Fibroblast of skin of back (primary cell): ENCODE measurements at regions not wholly inside any gene's neighbourhood (a gene's known extent, or its start where the extent isn't known, plus 50 kb on each side); places are given as distances from the start of the nearest gene placed in this dataset.
A peak's percentile ranks its signal among the peaks of the same experiment; 100 is the strongest.

Experiments used
- DNase-seq: peaks from one replicate; pipeline ENCODE4 v3.0.0-alpha.2; 2013

- no peak for DNase-seq
Measured at GRCh38 chr10:62550173-62550572, 176.0 kb downstream of the ZNF365 start.

DNA sequence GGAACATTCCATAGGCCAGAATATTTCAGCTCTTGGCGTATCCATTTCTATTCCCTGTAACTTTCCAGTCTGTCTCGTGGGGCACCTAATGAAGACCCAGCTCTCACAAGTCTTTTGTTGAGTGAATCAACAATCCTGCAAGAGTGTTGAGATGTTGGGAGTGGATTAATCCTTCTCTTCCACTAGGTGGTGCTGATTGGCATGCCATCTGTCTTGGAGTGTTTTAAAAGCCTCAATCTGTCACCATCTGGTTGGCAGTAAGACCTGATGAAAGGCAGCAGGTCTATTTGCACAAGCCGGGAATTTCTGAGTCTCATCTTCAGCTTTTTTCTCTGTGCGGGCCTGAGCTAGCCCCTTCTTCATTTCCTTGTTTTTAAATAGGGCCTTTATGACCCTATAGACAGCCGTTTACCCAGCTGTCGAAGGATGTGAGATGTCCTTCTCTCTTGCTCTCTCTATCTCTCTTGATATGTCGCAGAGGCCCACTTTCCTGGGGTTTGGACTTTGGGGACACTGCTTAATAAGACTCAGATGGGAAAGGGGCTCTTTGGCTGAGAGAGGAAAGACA is 180.5 kb downstream of the ZNF365 start:
- DNase-seq = peak; percentile 73

DNA sequence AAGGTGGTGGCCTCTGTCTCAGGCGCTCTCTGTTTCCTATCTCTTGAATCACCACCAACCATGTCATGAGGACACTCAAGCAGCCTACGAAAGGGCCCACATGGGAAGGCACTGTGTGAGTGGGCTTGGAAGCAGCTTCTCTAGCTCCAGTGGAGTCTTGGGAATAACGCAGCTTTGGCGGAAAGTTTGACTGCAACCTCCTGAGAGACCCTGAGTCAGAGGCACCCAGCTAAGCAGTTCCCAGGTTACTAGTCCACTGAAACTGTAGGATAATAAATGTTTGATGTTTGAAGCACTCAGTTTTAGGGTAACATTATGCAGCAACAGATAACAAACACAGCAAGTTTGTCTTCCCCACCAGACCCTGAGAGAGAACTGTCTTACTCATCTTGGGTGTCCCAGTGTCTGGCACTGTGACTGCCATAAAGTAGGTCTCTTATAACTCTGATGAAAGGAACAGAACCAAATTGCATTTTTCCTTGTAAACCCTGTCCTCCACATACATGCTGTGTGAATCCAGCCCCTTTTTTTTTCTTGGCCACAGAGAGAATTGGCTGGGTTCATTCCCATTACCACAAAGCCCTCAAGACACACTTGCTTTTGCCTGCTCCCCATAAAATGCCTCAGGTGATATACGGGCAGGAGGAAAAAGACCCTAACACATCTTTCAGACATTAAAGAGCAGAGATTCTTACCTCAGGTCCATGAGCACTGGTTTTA is 185.5 kb downstream of the ZNF365 start:
- DNase-seq = peak; percentile 19

DNA sequence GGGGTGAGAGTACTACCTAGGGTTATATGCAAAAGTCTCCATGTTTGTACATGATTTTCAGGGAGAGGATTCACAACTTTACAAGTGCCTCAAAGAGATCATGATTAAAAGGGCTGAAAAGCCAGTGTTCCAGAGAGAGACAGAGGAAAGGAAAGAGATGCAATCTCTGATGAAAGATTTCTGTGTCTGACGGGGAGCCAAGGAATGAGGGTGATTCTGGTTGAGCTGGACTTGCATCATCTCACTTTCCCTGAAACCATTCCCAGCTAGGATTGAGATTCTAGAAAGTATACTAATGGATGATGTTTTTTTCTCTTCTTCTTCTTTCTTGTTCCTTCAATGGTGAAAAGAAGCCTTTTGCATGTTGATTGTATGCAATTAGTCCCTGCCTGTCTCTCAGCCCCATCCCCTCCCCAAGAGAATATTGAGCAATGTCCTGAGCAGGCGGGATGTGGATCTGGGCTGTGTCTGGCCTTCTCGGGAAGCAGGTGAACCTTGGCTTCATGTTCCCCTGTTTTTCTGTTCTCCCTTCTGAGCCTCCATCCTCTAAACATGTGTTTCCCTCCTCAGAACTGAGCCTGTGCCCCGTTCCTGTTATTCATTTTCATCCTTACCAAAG is 186.1 kb downstream of the ZNF365 start:
- DNase-seq = peak; percentile 71

GRCh38 chr10:62561151-62561550 is 187.0 kb downstream of the ZNF365 start:
- DNase-seq = peak; percentile 20

- DNase-seq = no peak
Measured at GRCh38 chr10:62562101-62562500, 187.9 kb downstream of the ZNF365 start.

GRCh38 chr10:62562795-62563194 is 188.6 kb downstream of the ZNF365 start:
- DNase-seq = no peak

DNA sequence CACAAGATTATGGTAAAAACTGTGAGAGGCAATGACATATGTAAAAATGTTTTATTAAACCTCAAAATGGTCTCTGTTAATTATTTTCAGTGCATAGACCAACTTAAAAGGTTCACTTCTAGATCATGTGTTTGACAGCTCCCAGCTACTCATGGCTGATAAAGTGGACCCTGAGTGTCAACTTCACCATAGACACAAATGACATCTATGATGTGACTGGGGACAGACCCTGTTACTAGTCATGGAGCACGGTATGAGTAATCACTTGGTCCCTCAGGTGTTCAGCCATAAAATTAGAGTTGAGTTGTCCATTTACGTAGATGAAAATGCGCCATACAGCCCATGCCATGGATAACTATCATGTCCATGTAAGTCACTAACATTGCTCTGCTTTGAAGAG is 199.8 kb downstream of the ZNF365 start:
- DNase-seq = no peak

DNA sequence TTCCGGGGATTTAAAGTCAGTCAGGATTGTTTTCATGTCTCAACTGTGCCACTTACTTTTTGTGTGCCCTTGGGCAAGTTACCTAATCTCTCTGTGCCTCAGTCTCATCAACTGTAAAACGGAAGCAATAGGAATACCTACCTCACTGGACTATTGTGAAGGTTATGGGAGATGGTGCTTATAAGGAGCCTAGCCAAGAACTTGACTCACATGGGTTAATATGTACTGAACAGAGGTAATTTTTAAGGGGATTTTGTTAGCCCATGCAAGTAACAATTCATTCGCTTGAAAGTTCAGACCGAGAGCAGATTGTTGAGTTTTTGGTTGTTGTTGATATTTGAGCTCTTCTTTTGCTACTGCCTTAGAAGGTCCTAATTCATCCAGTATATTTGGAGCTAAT is 202.9 kb downstream of the ZNF365 start:
- no peak for DNase-seq

GRCh38 chr10:62577666-62578291 is 203.6 kb downstream of the ZNF365 start:
- peak; percentile 95 for DNase-seq

DNA sequence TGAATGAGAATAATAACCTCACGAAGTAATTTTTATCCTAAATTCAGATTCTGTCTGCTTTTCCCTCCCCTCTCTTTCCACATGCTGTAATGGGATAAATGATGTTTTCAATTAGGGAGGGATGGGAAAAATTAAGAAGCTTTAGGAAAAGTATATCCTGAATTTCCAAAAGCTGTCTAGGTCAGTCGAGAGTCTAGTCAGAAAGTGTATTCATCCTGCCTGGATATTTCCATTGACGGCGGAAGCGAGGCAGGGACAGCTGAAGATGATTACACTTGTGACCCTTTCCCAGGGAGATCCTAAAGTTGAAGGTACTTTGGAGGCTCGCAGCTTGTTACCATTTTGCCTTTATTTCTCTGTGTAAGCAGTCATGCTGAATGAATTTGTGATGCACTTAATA is 204.1 kb downstream of the ZNF365 start:
- peak; percentile 38 for DNase-seq

DNA sequence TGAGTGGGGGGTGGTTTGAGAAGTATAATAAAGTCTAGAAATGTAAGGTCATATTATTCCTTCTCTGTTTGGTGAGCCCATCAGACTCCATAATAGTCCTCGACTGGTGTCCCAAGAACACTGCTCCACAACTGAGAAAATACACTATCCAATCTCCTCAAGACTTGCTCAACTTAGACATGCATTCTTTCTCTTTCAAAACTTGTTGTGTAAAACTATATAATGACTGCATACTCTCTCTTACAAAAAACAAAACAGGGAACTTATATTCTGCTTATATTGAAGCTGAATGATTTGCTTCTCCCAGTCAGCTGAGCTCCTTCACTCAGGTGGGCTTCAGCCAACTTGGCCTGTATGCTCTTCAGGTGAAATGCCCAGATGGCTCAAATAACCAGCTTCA is 204.7 kb downstream of the ZNF365 start:
- DNase-seq = no peak

- DNase-seq = peak; percentile 85
Measured at GRCh38 chr10:62580396-62580795, 206.2 kb downstream of the ZNF365 start.

GRCh38 chr10:62581351-62581750 is 207.2 kb downstream of the ZNF365 start:
- DNase-seq = peak; percentile 22

DNA sequence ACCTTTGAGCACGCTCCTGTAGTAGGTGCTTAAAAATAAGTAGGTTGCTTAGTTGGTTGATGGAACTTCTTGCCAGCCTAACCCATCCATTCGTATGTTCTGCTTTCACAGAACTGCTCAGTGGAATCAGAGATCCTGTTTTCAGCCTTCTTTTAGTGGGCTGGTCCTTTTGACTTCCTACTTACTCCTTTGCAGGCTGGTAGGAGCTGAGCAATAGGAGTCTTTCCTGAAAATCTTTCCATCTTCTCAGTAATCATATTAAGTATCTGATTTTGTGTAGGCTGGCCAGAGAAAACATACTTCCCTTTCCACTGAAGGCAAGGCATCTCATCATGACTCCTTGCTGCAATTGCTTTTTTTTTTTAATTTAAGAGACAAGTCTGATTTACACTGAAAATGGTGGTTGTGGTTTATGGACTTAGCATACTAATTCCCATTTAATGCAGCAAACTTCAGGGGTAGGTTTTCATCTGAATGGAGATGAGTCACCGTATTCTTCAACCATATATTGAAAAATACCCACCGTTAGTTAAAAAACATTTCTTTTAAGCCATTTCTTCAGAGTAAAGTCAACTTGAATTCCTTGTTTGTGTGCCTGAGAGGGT is 208.0 kb downstream of the ZNF365 start:
- peak; percentile 81 for DNase-seq

GRCh38 chr10:62582804-62583208 is 208.6 kb downstream of the ZNF365 start:
- DNase-seq = peak; percentile 99

- DNase-seq = peak; percentile 98
Measured at GRCh38 chr10:62583876-62584615, 209.9 kb downstream of the ZNF365 start.

GRCh38 chr10:62584731-62585130 is 210.6 kb downstream of the ZNF365 start:
- no peak for DNase-seq

GRCh38 chr10:62585211-62585775 is 211.1 kb downstream of the ZNF365 start:
- DNase-seq = no peak

GRCh38 chr10:62587011-62587410 is 212.8 kb downstream of the ZNF365 start:
- peak; percentile 44 for DNase-seq

DNA sequence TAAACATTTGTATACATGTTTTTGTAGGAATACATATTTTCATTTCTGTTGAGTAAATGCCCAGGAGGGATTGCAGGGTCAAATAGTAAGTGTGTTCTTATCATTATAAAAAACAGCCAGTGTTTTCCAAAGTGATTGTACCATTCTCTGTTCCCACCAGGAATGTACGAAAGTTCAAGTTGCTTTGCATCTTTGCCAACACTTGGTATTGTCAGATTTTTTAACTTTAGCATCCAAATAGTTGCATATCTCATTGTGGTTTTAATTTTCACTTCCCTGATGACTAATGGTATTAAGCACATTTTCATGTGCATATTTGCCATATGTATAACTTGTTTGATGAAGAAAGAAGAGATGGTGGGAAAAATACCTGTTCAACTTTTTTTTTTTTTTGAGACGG is 213.9 kb downstream of the ZNF365 start:
- peak; percentile 18 for DNase-seq

GRCh38 chr10:62589689-62590088 is 214.8 kb upstream of the ADO start:
- no peak for DNase-seq
